MV-4-11 (cell line): ENCODE measurements at regions not wholly inside any gene's neighbourhood (a gene's known extent, or its start where the extent isn't known, plus 50 kb on each side); places are given as distances from the start of the nearest gene placed in this dataset.

Experiments
- DNase-seq: peaks from one replicate; lab custom pipeline; 2025; lab: John Stamatoyannopoulos, UW

- no peak for DNase-seq
Measured at GRCh38 chrX:42619068-42619467, 158.9 kb downstream of the PPP1R2C start.

GRCh38 chrX:42616981-42617380 lies 161.0 kb downstream of the PPP1R2C start:
- no peak for DNase-seq

GRCh38 chrX:42615161-42615563 lies 162.8 kb downstream of the PPP1R2C start:
- DNase-seq = no peak

- no peak for DNase-seq
Measured at GRCh38 chrX:42606591-42606990, 171.4 kb downstream of the PPP1R2C start.

- DNase-seq = no peak
Measured at GRCh38 chrX:42604302-42604701, 173.7 kb downstream of the PPP1R2C start.

- DNase-seq = no peak
Measured at GRCh38 chrX:42603016-42603415, 174.9 kb downstream of the PPP1R2C start.

- DNase-seq = no peak
Measured at GRCh38 chrX:42602566-42602965, 175.4 kb downstream of the PPP1R2C start.

- no peak for DNase-seq
Measured at GRCh38 chrX:42602136-42602535, 175.8 kb downstream of the PPP1R2C start.

- DNase-seq = no peak
Measured at GRCh38 chrX:42597481-42597880, 180.5 kb downstream of the PPP1R2C start.

- DNase-seq = no peak
Measured at GRCh38 chrX:42585842-42586621, 191.9 kb downstream of the PPP1R2C start.

GRCh38 chrX:42577936-42578470 lies 200.0 kb downstream of the PPP1R2C start:
- DNase-seq = no peak

GRCh38 chrX:42567268-42567667 lies 210.7 kb downstream of the PPP1R2C start:
- no peak for DNase-seq

- DNase-seq = peak; percentile 16
Measured at GRCh38 chrX:42565739-42566138, 212.2 kb downstream of the PPP1R2C start.

- no peak for DNase-seq
Measured at GRCh38 chrX:42546800-42547199, 231.2 kb downstream of the PPP1R2C start.

- DNase-seq = no peak
Measured at GRCh38 chrX:42544883-42545282, 233.1 kb downstream of the PPP1R2C start.

- no peak for DNase-seq
Measured at GRCh38 chrX:42541554-42541953, 236.4 kb downstream of the PPP1R2C start.

GRCh38 chrX:42540146-42540545 lies 237.8 kb downstream of the PPP1R2C start:
- no peak for DNase-seq

GRCh38 chrX:42538405-42538804 lies 239.6 kb downstream of the PPP1R2C start:
- no peak for DNase-seq

GRCh38 chrX:42536286-42536685 lies 241.7 kb downstream of the PPP1R2C start:
- DNase-seq = no peak

- DNase-seq = no peak
Measured at GRCh38 chrX:42535233-42535632, 242.7 kb downstream of the PPP1R2C start.

- no peak for DNase-seq
Measured at GRCh38 chrX:42533761-42534160, 244.2 kb downstream of the PPP1R2C start.

GRCh38 chrX:42531441-42531840 lies 246.5 kb downstream of the PPP1R2C start:
- DNase-seq = no peak

GRCh38 chrX:42530027-42530426 lies 247.9 kb downstream of the PPP1R2C start:
- no peak for DNase-seq

GRCh38 chrX:42524379-42524778 lies 253.6 kb downstream of the PPP1R2C start:
- DNase-seq = no peak
